GM21381 (cell line): ENCODE measurements at regions not wholly inside any gene's neighbourhood (a gene's known extent, or its start where the extent isn't known, plus 50 kb on each side); places are given as distances from the start of the nearest gene placed in this dataset.
"Not testable (repeated sequence)": the region's sequence is repeated elsewhere in the genome, so short reads cannot be mapped to it uniquely, and the experiment has no call there.

Experiments used
- ATAC-seq: cut with Tn5 transposase; IDR thresholded peaks from one replicate; pipeline ENCODE4 v1.9.1; 2021; ENCODE audit warnings: mild to moderate bottlenecking, moderate library complexity; ENCODE audit not compliant: unreplicated experiment

DNA sequence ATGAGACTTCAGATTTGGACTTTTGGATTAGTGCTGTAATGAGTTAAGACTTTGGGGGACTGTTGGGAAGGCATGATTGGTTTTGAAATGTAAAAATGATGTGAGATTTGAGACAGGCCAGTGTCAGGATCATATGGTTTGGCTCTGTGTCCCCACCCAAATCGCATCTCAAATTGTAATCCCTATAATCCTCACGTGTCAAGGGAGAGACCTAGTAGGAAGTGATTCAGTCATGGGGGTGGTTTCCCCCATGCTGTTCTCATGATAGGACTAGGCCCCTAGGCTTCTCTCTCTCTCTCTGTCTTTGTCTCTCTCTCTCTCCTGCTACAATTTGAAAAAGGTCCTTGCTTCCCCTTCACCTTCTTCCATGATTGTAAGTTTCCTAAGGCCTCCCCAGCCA lies 473.3 kb upstream of the CD180 start:
- no peak for ATAC-seq

DNA sequence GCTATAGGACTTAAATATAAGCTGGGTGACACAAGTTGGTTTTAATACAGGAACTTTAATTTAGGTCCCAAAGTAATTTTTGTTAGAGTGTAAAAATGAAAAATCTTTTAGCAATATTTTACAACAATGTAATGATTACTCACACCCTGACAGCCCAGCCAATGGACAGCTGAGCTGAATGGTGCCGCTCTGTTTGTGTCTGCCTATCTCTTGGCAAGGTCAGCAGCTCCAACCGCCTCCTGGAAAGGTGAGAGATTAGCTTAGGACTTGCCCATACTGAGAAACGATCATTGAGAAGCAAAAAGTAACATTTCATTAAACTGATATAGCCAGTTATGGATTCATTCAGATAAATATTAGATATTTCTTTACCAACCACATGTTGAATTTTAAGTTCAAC lies 463.6 kb upstream of the CD180 start:
- ATAC-seq: no peak

DNA sequence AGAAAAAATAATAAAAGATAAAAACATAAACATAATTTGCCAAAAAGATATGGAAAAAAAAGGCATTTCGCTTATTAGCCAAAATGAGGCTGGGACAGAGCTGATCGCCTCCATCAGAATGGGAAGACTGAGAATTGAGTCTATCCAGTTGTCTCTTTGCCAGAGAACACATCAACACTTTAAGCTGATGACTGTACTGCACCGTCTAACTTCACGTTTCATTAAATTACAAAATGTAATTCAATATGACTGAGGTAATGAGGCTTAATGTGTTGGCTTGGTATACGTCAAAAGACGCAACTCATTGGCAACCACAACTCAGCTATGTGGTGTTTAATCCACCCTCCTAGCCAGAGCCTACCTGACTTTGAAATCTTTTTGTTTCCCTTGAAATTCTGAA lies 462.7 kb upstream of the CD180 start:
- ATAC-seq: no peak

DNA sequence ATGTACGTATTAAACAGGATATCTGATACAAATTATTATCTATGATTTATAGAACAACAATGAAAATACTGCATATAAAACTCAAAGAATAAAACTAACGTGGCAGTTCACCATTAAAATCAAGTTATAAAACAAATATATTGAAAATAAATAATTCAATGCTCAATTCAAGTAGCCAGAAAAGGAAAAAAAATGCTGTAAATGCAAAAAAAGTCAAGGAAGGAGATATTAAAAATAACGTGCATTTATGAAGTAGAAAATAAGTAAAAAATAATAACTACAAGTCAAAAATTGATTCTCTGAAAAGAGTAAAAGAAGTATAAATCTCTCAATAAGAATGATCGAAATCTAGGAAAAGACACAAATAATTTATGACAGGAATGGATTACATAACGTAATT lies 460.5 kb upstream of the CD180 start:
- ATAC-seq: no peak

DNA sequence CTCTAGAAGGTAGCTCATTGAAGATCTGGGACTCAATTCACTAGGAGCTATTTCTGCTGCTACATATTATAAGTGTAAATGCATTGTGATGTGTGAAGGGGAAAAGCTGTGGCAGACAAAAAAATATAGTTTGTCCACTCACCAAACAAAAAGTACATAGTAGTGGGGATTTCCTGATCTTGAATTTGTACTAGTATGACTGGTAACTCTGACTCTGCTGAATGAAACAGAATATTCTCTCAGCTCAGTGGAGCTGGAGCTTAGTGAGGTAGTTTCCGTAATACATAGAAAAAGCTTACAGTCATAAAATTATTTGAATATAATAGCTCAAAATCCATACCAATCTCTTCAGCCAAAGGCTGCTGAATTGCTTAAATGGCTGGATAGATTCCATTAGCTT lies 455.6 kb upstream of the CD180 start:
- ATAC-seq: no peak

DNA sequence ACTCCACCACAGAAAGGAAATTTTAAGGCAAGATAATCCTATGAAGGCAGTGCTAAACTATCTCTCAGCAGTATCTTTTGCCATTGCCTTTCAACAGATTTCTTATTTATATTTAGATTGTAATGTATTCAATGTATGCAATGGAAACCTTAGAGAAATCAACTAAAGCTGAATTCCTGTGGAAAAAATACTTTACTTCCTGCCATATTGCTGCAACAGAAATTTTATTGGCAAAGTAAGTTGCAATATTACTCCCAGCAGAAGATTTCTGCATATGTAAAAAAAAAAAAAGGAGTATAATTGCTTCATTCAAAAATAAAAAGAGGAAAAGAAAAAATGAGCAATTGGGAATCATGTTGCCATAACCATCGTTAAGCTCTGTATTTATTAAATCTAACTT lies 454.6 kb upstream of the CD180 start:
- ATAC-seq: no peak

DNA sequence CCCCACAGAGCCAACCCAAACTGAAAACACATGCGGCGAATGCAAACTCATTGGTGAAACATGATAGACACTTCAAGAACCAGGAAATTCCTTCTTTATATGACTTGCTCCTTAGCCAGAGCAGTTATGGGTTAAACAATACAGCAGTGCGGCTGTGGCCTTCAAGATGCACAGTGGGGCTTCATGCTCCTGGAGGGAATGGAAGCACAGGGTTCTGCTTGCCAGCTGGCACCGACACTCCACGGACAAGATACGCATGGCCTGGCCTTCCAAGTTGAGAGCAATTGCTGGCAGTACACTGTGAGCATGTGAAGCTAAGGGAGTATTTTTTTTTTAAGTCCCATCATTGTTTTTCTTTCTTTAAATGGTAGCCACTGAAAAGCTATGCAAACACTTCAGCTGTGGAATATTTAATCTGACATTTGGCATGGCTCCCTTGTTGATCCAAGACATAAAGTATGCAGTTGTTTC lies 451.6 kb upstream of the CD180 start:
- ATAC-seq: no peak

DNA sequence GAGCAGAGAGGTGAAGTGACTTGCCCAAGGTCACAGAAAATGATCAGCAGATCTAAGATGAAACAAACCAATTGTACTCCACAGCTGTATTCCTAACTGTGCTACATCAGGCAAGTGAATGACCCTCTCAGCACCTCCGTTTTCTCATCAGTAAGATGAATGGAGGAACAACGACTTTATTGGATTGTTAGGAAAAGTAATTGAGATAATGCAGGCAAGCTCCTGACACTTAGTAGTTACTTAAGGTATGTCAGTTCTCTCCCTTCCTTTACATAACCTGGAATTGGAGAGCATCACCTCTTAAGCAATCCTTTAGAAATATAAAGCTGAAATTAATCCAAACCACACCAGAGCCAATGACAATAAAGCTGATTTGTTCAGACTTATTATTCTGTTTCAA lies 451.2 kb upstream of the CD180 start:
- no peak for ATAC-seq

DNA sequence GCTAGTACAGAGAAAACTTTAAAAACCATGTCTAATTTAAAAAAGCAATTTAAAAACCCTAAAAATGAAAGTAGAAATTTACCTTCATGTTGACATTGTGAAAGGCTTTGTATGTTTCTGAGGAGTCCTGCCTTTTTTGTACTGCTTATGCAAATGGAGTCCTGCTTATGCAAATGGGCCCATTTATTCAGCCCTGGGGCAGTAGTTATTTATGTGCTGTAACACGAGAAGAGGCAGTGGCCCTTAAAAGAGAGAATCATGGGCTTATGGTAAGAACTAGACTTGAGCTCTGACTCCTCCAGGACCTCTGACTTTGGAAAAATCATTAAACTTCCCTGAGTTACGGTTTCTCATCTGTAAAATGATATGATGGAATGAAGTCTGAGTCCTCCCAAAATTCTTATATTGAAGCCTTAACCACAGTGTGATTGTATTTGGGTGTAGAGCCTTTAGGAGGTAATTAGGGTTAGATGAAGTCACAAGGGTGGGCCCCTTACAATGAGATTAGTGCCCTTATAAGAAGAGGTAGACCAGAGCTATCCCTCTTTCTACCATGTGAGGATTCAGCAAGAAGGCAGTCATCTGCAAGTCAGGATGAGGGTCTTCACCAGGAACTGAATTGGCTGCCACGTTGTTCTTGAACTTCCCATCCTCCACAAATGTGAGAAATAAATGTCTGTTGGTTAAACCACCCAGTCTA lies 447.8 kb upstream of the CD180 start:
- ATAC-seq: no peak

DNA sequence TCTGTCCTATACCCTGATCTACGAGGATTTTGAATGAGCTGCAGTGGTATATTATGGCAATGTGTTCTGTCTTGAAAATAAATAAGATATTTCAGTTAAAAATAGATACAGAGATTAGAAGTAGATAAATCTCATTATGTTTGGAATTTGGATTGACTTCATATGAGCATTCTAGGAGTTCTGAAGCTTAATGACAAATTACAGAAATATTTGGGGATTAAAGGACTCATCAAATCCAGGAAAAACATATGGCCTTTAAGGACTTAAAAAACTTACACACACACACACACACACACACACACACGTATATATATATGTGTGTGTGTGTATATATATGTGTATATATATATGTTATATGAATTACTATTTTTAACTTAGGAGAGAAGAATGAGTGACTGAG lies 446.9 kb upstream of the CD180 start:
- no peak for ATAC-seq

DNA sequence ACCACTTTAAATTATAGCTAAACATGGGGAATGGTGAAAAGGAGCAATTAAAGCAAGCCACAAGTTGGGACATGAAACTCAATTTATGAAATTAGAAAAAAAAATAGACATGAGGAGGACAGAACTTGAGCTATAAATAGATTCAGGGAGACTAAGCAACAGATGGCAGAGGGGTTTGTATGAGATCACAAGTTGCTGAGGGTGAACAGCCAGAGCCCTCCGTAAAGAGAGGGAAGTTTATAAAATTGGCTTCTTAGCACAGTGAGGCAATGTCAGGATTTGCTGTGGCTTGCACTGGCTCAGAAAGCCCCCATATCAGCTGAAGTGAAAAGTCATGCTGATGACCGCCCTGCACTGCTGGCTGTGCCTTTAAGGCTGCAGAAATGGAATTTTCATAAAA lies 443.4 kb upstream of the CD180 start:
- ATAC-seq: no peak

DNA sequence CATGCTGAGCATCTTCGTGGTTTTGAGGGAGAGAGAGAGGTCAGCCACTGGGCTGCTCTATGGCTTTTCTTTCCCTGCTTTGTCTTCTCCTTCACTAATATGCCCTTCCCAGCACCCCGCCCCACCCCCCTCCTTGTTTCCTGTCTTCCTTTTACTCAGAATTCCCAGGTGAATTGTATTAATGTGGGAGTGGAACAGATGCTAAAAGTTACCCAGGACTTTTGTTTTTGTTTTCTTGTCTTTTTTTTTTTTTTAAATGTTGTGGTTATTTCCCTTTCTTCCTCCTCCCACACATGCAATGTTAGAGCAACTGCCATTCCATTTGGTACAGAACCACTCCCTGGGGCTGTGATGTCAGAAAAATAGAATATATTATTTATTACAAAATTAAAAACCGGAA lies 442.7 kb upstream of the CD180 start:
- no peak for ATAC-seq

DNA sequence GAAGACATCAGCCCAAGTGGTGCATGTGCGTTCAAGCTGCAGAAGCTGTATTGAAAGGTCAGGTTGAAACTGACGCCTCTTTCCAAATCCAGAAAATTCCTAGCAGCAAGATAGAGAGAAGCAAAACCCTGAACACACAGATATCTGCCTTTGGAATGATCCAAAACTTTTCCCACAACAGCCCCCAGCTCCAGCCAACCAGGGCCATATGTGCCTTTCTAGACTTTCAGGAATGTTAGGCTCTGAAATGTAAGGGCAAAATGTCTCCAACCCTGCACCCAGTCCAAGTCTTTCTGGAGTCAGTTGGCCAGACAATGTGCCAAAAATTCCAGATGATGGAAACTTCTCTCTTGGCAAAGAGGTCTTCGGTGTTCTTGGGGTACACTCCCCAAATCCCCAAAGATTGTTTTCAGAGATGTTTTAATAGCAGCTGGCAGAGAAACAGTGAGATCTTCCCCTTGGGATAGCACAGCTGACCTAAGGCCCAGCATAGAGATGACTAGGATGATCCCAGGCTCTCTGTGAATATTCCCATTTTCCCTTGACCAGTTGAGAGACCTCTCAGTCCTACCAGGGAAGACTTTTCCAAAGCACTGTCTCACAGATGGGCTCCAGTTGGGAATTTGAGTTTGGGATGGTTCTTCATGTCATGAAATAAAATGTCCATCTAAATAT lies 440.4 kb upstream of the CD180 start:
- ATAC-seq: no peak

DNA sequence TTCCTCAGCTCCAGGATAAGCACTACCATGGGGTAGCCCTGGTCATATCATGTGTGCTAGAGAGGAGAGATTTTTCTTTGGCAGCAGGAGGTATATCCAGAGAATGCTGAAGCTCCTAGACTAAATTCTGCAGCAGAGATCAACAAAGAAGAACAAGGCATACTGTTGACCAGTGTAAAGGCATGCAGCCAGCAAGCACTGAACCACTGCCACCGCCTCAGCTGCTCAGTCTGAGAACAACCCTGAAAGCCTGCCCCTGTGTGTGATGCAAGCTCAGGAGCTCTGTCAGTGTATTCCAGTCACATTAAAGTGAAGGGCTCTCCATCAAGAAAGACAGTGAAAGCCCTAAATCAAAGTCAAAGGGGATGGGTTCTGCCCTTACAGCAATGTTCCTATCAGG lies 439.5 kb upstream of the CD180 start:
- ATAC-seq: no peak

DNA sequence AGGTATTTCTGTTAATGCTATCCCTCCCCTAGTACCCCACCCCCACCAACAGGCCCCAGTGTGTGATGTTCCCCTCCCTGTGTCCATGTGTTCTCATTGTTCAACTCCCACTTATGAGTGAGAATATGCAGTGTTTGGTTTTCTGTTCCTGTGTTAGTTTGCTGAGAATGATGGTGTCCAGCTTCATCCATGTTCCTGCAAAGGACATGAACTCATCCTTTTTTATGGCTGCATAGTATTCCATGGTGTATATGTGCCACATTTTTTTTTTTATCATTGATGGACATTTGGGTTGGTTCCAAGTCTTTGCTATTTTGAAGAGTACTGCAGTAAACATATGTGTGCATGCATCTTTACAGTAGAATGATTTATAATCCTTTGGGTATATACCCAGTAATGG lies 430.5 kb upstream of the CD180 start:
- not testable (repeated sequence) for ATAC-seq

DNA sequence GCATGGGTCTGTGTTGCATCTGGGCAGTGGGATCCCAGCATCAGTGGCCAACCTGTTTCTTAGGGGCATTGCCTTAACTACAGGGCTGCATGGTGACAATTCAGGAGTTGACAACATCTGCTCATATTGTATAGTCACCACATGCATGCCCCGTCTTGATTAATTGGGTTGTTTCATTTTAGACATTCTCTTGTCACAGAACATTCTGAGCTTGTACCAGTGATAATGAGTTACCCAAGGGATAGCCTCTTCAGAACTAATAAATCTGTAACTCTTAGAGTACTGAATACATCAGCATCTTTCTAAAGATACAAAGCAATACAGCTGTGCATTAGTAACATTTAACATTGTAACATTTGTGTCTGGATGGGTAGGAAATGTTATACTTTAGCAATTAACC lies 426.5 kb upstream of the CD180 start:
- ATAC-seq: no peak

DNA sequence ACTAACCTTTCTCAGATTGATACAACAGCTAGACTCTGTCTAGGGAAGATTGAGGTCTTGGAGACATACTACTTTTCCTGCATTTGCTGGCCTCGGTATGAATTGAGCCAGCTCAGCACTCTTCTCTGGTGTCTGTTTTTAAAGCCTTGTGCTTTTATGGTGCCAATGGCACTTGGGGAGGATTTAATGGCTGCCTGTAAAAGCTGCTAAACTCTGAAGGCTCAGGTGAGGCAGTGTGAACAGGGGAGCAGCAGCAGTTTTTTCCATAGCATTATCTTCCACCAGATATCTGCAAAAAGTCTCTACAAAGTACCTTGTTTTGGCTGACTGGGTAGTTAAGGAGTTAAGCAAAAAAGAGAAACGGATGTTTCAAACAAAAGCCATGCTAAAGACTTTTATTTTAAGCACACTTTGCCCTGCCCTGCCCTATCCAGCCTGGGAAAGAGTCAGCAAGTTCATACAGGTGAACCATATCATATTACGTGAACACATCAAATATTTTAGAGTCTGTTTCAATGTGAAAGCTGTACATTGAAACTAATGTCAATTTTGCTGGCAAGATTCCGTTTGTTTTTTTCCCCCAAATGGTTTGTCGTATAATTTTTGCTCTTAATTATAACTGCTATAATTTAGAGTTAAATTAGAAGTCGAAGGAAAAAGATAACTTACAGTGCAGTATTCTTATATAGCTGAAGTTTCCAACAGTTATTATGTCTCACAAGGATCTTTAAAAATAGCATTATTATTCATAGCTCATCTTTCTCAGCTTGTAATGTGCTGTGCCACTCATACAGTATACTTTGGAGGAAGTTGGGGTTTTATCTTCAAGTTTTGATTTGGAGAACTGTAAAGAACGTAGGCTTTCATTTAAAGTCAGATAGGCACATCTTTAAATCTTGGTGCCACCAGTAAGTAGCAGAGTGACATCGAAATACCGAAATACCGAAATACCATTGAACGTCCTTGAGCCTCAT lies 424.1 kb upstream of the CD180 start:
- no peak for ATAC-seq

DNA sequence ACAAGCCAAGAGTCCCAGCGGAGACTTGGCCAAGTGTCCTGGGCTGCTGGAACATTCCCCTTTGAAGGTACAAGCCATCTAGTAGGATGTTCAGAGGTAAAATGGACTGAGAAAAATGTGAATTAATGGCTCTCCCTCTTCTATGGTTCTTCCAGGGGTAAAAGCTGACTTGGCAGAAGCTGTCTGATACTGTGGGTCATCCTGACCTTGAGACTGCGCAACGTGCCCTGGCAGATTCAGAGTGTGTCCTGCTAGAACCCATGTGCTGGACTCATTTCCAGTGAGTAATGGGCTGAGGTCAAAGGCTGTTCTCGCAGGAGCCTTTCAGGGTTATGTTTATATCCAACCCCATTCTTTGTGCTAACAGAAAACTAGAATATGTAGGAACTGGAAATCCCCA lies 423.0 kb upstream of the CD180 start:
- no peak for ATAC-seq

DNA sequence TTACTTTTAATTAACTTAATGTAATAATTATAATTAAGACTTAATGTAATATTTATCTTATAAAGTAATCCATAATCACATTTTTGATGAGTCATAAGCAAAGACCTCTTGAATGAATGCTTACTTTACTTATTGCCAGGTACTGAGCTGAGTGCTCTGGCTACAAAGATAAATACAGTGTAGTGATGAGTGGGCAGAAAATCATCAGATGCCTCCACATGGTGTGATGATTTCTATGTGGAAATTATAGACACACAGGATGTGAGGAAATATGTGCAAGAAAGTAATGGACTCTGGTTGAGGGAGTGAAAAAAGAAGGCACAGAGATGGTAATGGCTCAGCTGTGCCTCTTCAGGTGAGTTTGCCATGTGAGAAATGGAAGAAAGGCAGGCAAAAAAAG lies 422.6 kb upstream of the CD180 start:
- no peak for ATAC-seq

DNA sequence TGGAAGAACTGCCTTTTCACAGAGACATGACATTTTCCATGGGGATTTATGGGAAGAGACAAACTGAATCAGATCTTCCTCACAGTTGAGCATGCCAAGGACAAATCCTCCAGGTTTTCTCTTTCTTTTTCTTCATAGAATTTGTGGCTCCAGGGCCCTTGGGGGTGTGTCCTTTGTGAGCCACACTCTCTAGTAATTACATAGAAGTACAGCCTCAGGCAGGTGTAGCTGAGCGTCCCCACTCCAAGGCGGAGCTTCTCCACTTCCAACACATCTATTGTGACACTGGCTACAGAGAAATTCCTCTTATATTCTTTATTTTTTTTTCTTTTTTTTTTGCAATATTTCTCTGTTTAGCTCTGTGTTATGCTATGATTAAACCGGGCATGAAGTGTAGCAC lies 420.5 kb upstream of the CD180 start:
- ATAC-seq: no peak

DNA sequence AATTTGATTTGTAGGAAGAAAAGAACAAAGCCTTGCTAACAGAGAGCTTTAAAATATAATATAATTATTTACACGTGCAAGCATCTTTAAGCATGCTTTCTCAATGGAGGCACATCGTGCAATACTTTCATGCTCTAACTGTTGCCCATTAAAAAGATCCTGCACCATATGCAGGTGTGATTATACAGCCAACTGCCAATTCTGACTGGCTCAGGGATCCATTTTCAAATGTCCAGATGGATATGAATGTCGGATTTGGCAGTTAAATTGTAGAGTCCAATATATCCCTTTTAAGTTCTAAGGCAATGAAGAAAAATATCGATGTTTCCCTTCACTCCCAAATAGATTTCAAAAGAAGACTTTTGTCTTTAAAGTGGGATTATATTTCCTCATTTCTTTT lies 416.4 kb upstream of the CD180 start:
- ATAC-seq: no peak
